ENCODE measurements at regions not wholly inside any gene's neighbourhood (a gene's known extent, or its start where the extent isn't known, plus 50 kb on each side); places are given as distances from the start of the nearest gene placed in this dataset.
A peak's percentile ranks its signal among the peaks of the same experiment; 100 is the strongest.
"Not testable (repeated sequence)": the region's sequence is repeated elsewhere in the genome, so short reads cannot be mapped to it uniquely, and the experiment has no call there.

DNA sequence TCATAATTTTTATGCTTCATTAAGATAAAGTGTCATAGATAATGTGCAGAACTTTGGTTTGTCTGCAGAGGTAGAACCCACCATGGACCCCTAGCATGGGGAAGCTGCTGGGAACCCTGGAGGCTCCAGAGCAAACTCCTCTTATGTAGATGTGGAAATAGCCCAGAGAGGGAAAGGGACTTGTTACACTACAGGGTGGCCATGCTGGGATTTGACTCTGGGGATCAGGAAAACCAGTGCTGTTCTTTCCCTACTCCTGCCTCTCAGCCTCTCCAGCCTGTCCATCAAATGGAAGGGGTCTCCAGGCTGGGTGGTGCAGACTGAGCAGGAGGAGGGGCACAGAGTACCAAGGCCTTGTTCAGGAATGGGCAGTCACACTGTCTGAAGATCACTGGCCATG is 54.2 kb downstream of the MSX1 start:
- no peak for DNase-seq

GRCh38 chr4:4914059-4914820 is 54.8 kb downstream of the MSX1 start:
- no peak for DNase-seq

GRCh38 chr4:4914965-4915845 is 55.7 kb downstream of the MSX1 start:
- DNase-seq: no peak

- no peak for DNase-seq
Observed at GRCh38 chr4:4918067-4918466, 58.6 kb downstream of the MSX1 start.

- DNase-seq: no peak
Observed at GRCh38 chr4:4919927-4920326, 60.5 kb downstream of the MSX1 start.

DNA sequence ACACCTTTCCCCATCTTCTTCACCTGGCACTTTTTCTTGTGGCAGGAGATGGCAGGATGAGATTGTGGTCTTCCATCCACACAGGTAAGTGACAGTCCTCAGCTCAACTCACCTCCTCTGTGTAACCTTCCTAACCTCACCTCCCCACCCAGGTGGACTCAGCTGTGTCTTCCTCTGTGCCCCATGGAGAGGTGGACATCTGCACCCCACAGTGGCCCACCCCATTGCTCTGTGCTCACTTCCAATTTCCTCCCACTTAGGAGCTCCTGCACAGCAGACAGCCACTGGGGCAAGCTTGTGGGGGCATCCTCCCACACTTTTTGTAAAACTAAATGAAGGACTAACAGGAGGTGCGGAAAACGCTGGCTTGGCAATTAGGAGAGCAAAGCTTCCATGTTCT is 61.6 kb downstream of the MSX1 start:
- no peak for DNase-seq

DNA sequence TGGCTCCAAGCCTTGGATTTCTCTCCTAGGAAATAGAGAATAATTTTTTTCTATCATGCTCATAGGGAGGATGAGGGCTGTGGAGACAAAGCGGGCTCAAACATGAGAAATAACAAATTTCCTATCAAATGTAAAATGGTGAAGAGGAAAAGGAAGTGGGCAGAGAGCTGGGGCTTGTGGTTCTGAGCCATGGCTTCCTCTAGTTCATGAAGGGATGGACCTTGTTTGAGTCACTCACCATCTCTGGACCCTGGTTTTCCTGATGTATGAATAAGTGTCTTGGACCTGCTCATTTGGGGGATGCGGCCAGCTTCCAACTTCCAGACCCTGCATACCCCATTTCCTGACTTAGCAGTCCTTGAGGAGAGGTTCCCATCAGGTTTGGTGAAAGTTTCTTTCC is 63.0 kb downstream of the MSX1 start:
- no peak for DNase-seq

GRCh38 chr4:4923201-4923600 is 63.7 kb downstream of the MSX1 start:
- no peak for DNase-seq

DNA sequence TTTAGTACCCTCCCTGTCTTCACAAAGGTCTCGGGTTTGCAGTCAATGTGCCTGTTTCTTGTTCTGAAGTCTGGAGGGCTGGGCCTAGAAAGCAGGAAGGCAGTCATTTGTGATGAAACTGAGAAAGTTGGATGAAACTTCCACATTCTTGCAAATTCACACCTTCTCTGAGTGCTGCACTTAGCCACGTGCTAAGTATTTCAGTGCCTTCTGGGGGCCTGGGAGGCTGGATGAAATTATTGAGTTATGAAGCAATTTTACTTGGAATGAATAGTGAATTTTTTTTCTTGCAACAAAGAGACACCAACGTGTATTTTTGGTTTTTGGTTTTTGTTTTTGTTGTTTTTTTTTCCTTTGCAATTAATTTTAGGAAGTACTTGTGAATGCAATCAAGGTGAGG is 71.2 kb downstream of the MSX1 start:
- no peak for DNase-seq

- no peak for DNase-seq
Observed at GRCh38 chr4:4935974-4936373, 76.5 kb downstream of the MSX1 start.

- DNase-seq: no peak
Observed at GRCh38 chr4:4937926-4938325, 78.5 kb downstream of the MSX1 start.

DNA sequence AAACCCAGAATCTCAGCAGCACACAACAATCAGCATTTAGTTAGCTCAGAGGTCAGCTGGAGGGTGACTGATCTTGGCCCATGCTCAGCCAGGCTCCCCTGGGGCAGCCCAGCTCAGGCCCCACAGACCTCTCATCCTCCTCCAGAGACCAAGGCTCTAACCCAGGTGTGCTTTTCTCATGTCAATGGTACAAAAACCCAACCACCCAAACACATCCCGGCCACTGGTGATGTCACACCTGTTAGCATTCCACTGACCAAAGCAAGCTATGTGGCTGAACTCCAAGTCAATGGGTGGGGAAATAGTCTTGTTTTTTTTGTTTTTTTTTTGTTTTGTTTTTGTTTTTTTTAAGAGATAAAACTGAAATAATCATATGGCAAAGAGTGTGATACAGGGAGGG is 77.5 kb downstream of the CYTL1 start:
- no peak for DNase-seq

DNA sequence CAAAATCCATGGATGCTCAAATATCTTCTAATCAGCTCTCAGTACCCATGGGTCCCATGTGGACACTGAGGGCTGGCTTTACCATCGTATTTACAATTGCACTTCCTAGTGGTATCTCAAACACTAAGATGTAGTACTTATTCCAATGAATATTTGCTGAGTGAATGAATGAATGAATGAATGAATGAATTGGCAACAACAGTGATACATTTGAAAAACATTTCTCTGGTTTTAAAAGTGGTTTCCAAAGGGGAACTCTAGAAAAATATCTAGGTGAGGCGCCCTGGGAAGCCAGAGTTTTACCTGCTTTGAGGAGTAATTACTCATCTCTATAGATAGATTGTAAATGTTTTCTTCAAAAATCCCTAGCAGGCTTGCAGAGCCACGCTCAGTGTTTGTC is 76.6 kb downstream of the CYTL1 start:
- DNase-seq: no peak

- no peak for DNase-seq
Observed at GRCh38 chr4:4945021-4945420, 74.2 kb downstream of the CYTL1 start.

DNA sequence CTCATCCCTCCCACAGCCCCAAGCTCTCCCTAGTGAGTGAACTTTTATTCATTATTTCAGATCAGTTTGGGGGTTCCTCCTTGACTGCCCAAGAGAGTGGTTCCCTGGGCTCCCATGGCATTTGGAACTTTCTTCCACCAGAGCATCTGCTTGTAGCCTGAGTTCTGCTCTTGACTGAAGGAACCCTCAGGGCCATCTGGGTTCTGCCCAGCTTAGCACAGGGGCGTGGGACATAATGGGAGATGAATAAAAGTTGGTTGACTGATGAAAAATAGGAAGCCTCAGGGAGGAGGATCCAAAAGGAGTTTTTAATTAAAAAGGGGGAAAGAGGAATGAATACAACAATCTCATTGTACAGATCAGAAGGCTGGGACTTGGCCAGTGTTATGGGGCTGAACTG is 73.4 kb downstream of the CYTL1 start:
- DNase-seq: no peak

DNA sequence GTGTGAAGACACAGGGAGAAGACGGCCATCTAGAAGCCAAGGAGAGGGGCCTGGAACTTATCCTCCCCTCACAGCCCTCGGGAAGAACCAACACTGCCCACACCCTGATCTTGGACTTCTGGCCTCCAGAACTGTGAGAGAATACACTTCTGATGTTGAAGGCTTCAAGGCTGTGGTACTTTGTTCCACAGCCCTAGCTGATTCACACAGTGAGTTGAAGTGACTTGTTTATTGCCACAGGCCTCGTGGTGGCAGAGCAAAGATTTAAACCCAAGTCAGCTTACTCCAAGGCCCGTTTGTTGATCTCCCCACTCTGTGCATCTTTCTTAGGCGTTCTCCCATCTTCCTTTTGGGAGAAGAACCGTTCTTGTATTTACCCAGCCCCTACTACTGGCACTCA is 72.8 kb downstream of the CYTL1 start:
- no peak for DNase-seq

DNA sequence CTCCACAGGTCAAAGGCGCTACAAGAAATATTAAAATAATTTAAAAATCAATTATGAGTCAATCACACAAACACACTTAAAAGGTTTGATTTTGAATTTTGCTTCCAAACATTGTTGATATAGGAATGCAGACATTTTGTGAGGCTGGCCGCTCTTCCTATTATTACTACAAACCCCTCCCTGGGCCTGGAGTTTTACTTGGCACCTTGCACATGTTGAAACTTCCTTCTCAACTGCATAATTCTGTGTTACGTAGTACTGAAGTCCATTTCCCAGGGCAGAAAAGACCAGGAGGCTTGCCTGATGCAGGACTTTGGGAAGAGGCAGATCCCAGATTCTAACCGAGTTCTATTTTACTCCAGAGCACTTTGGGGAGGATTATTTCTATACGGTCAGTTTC is 71.5 kb downstream of the CYTL1 start:
- no peak for DNase-seq

- DNase-seq: no peak
Observed at GRCh38 chr4:4948370-4948769, 70.9 kb downstream of the CYTL1 start.

GRCh38 chr4:4950561-4951290 is 68.5 kb downstream of the CYTL1 start:
- DNase-seq: peak in 49 of 56 donors; percentile 3 to 85 (median 53)

- DNase-seq: no peak
Observed at GRCh38 chr4:4952273-4952672, 67.0 kb downstream of the CYTL1 start.

- DNase-seq: not testable (repeated sequence)
Observed at GRCh38 chr4:4959344-4960074, 59.7 kb downstream of the CYTL1 start.

All from amygdala (tissue), 56 donors.